Choroid plexus epithelial cell (primary cell): ENCODE measurements at regions not wholly inside any gene's neighbourhood (a gene's known extent, or its start where the extent isn't known, plus 50 kb on each side); places are given as distances from the start of the nearest gene placed in this dataset.

Experiments
- DNase-seq: peaks from one replicate; pipeline ENCODE4 v3.0.0-alpha.2; 2010; ENCODE audit warnings: low read depth
- H3K4me3 ChIP-seq: 2 replicates; pipeline ENCODE4 v1.5.1; 2011; ENCODE audit warnings: low read depth, mild to moderate bottlenecking, control low read depth, low read length, moderate library complexity
- TF ChIP-seq, protein P1 (sequence below): conservative IDR thresholded peaks from 2 replicates; pipeline ENCODE4 v1.5.1; 2011; ENCODE audit warnings: low read depth, mild to moderate bottlenecking, control low read depth, inconsistent platforms, low read length, moderate library complexity

DNA sequence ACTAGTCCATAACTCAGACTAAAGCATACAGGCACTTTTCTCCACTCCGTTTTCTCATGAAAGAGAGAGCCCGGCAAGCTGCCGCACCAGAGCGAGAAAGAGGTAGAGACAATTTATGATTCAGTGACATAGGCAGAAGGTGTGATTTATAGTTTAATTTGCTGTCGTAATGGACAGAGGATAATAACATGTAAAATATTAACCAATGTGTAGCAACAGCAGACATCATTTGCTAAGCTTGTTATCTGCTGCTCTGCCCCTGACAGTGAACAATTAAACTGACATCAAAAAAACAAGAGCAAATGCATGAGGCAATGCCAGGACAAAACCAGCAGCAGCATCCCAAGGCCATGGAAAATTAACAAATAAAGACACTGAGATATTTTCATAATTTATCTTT is 214.0 kb downstream of the ATG4C start:
- TF ChIP-seq, protein P1, sequence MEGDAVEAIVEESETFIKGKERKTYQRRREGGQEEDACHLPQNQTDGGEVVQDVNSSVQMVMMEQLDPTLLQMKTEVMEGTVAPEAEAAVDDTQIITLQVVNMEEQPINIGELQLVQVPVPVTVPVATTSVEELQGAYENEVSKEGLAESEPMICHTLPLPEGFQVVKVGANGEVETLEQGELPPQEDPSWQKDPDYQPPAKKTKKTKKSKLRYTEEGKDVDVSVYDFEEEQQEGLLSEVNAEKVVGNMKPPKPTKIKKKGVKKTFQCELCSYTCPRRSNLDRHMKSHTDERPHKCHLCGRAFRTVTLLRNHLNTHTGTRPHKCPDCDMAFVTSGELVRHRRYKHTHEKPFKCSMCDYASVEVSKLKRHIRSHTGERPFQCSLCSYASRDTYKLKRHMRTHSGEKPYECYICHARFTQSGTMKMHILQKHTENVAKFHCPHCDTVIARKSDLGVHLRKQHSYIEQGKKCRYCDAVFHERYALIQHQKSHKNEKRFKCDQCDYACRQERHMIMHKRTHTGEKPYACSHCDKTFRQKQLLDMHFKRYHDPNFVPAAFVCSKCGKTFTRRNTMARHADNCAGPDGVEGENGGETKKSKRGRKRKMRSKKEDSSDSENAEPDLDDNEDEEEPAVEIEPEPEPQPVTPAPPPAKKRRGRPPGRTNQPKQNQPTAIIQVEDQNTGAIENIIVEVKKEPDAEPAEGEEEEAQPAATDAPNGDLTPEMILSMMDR, result no peak
- no peak overlapping the region for H3K4me3 ChIP-seq
- no peak for DNase-seq

DNA sequence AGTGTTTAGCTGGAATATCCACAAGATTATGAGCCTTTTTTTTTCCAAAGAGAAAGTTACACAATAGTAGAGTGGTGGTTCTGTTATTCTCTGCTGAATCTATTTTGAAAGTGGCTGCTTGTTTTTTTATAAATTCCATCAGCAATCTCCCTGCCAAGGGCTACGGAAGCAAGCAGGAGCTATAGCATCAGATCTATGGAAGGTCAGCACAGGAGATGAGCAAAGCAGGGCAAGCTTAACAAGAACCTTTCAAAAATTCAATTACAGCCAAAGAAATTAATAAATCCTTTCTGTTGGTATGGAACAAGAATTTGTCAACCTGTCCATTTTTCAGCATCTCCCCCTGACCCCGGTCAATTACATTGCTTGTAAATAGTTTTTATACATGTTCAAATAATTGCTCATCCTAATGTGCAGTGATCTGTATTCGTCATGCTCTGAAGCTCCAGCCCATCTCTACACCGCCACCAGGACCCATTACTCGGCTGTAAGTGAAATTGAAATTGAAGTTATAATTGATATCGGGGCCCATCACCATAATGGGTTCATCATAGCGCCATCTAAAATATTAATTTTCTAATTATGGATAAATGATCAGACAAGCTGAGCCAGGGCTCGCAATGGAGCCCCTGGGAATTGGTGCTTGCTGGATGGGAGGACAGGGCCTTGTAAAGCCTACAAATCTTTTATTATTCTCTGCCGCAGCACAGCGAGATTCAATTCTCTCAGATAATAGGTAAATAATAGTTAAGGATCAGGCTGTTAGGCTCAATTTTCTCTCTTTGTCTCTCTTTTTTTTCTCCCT is 215.1 kb downstream of the ATG4C start:
- TF ChIP-seq, protein P1, result no peak
- no peak overlapping the region for H3K4me3 ChIP-seq
- DNase-seq, result peak; percentile 2

DNA sequence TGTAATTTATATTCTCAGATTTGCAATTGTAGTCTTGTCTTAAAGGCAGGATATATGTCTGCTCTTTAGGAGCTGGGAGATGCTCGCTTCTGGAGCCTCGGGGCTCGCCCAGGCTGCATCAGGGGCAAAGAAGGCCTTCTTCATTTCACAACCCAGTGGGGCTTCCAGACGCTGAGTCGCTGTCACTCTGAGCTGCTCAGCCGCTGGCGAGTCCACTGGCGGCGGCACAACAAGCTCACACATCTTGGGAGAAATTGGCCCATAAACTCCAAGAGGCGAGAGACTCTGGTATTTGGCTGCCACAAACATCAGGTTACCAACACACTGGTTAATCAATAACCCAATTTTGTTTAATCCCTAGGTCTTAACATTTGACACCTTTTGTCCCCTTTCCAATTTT is 216.6 kb downstream of the ATG4C start:
- no peak for DNase-seq
- H3K4me3 ChIP-seq, result no peak overlapping the region
- TF ChIP-seq, protein P1, result no peak

DNA sequence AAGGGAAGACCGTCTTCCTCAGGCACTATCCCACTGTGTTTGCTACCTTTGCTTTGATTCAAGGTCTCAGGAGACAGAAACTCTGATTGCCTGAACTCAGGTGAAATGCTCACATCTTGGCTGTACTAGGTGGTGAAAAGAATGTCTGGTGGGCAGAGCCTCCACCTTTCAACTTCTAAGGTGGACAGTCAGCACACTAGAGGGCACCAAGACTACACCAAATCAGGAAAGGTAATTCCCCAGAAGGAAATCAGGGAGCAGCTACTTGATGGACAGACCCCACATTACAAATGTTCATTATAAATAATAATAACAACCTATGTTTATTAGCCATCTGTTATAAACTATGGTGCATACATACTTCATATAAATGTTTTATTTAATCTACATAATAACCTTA is 220.9 kb downstream of the ATG4C start:
- DNase-seq, result peak; percentile 55
- no peak overlapping the region for H3K4me3 ChIP-seq
- TF ChIP-seq, protein P1, result peak; percentile 68

DNA sequence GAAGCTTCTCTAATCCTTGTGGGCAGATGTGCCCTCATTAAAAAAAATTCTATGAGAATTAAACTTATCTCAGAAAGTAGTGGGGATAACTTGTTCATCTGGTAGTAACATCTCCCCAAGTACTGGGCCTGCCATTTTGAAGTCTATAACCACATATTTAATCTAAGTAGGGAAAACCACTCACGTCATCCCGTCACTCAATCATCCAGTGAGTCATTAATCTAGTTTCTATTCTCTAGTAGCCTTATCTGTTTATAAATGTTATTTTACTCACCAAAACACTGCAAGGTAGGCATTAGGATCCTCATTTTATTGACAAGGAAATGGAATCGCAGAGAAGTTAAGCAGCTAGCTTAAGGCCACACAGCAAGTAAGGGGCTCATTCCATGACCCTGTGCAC is 221.9 kb downstream of the ATG4C start:
- TF ChIP-seq, protein P1, result no peak
- H3K4me3 ChIP-seq, result no peak overlapping the region
- no peak for DNase-seq

DNA sequence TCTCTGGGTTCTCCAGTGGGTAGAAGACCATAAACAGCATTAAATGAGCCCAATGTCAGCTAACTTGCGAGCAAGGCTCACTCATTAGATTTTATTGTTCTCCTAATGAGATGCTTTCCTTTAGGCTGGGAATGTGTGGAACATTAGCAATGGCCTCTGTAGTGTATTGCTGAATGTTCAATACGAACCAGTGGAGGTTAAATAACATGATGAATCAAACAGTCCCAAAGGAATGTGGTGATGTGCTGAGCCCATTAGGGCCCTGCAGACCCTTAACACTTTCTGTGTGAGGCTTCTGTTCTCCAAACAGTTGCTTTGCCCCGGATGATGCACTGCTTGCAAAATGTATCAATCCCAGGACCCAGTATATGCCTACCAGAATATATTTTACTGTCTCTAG is 225.5 kb downstream of the ATG4C start:
- TF ChIP-seq, protein P1, result no peak
- no peak for DNase-seq

More for the DNA sequence above, 225.5 kb downstream of the ATG4C start:
- H3K4me3 ChIP-seq, result no peak overlapping the region
